SK-N-SH (cell line): ENCODE measurements at regions not wholly inside any gene's neighbourhood (a gene's known extent, or its start where the extent isn't known, plus 50 kb on each side); places are given as distances from the start of the nearest gene placed in this dataset.

ENCODE experiments used
- CTCF ChIA-PET: fragments of 300-600, 350-600 bp; formaldehyde crosslinking; extraction: SDS; loops from one replicate; lab custom pipeline; 2021; lab: Yijun Ruan, JAX
- POLR2A ChIA-PET: fragments of 350-600 bp; sonication (Branson Sonifier 250); formaldehyde crosslinking; extraction: SDS; loops from one replicate; lab custom pipeline; 2020; ENCODE audit warnings: antibody characterized with exemption, inconsistent platforms; lab: Yijun Ruan, JAX
- DNase-seq: peaks from one replicate; pipeline ENCODE4 v3.0.0; 2012
- H2AFZ ChIP-seq: fragments of 200-600 bp; sonication (generic); 2 replicates; pipeline ENCODE4 v1.8.1; 2016; ENCODE audit warnings: antibody characterized with exemption, mild to moderate bottlenecking, low read depth
- H3F3A ChIP-seq: fragments of 200-600 bp; sonication (generic); replicated peaks from 2 replicates; pipeline ENCODE3; 2016; ENCODE audit warnings: antibody characterized with exemption, mild to moderate bottlenecking; ENCODE audit not compliant: insufficient read depth
- H3K27ac ChIP-seq, 2 experiments: fragments of 200-500 bp in 1 of 2; fragments of 200-600 bp in 1 of 2; sonication (Bioruptor generic) in 1 of 2; sonication (generic), shearing (Covaris generic) in 1 of 2; 2 replicates each; pipeline versions ENCODE4 v1.5.1 to v1.6.1; 2014 to 2016; ENCODE audit warnings: low read depth in 2 of 2, inconsistent platforms in 1 of 2, low read length in 1 of 2, mild to moderate bottlenecking in 1 of 2, mixed read lengths in 1 of 2
- H3K27me3 ChIP-seq: fragments of 200-600 bp; sonication (generic), shearing (Covaris generic); 2 replicates; pipeline ENCODE4 v1.6.1; 2016; ENCODE audit warnings: mixed run types; ENCODE audit not compliant: insufficient read depth
- H3K36me3 ChIP-seq, 2 experiments: fragments of 200-500 bp in 1 of 2; fragments of 200-600 bp in 1 of 2; sonication (Bioruptor generic) in 1 of 2; sonication (generic) in 1 of 2; replicated peaks in 1 of 2; 2 replicates each; pipeline versions ENCODE3 to v1.5.1; 2014 to 2016; ENCODE audit warnings: low read length in 1 of 2, mild to moderate bottlenecking in 1 of 2; ENCODE audit not compliant: insufficient read depth in 2 of 2, control insufficient read depth in 1 of 2
- H3K4me1 ChIP-seq, 2 experiments: fragments of 200-500 bp in 1 of 2; fragments of 200-600 bp in 1 of 2; sonication (Bioruptor generic) in 1 of 2; sonication (generic), shearing (Covaris generic) in 1 of 2; 2 replicates each; pipeline versions ENCODE4 v1.5.1 to v1.6.1; 2014 to 2016; ENCODE audit warnings: low read depth in 1 of 2, low read length in 1 of 2, mixed run types in 1 of 2; ENCODE audit not compliant: insufficient read depth in 2 of 2, control insufficient read depth in 1 of 2
- H3K4me2 ChIP-seq: fragments of 200-600 bp; sonication (generic), shearing (Covaris generic); 2 replicates; pipeline ENCODE4 v1.6.1; 2017; ENCODE audit warnings: mixed run types
- H3K4me3 ChIP-seq, 2 experiments: fragments of 200-500 bp in 1 of 2; fragments of 200-600 bp in 1 of 2; sonication (Bioruptor generic) in 1 of 2; sonication (generic), shearing (Covaris generic) in 1 of 2; 2 replicates each; pipeline versions ENCODE4 v1.5.1 to v1.8.1; 2014 to 2016; ENCODE audit warnings: low read depth in 2 of 2, inconsistent platforms in 1 of 2, low read length in 1 of 2, mild to moderate bottlenecking in 1 of 2, mixed read lengths in 1 of 2, moderate library complexity in 1 of 2
- H3K79me2 ChIP-seq: fragments of 200-600 bp; sonication (generic); 2 replicates; pipeline ENCODE4 v1.8.1; 2017; ENCODE audit warnings: mild to moderate bottlenecking; ENCODE audit not compliant: insufficient read depth
- H3K9ac ChIP-seq: fragments of 200-600 bp; sonication (generic); 2 replicates; pipeline ENCODE4 v1.6.1; 2017; ENCODE audit warnings: mixed run types
- H3K9me2 ChIP-seq: fragments of 200-600 bp; sonication (generic); 2 replicates; pipeline ENCODE4 v1.6.1; 2017; ENCODE audit warnings: mixed run types
- H3K9me3 ChIP-seq: fragments of 200-600 bp; sonication (generic); 2 replicates; pipeline ENCODE4 v1.6.1; 2017; ENCODE audit warnings: mixed run types, mild to moderate bottlenecking, moderate library complexity
- H4K20me1 ChIP-seq: fragments of 200-600 bp; sonication (generic); 2 replicates; pipeline ENCODE4 v1.6.1; 2017; ENCODE audit warnings: mild to moderate bottlenecking, mixed run types; ENCODE audit not compliant: insufficient read depth
- CTCF ChIP-seq: fragments of 200-600 bp; sonication (generic); IDR thresholded peaks from 2 replicates; pipeline ENCODE4 v1.6.1; 2017; ENCODE audit warnings: antibody characterized with exemption, mild to moderate bottlenecking, moderate library complexity
- EP300 ChIP-seq, 2 experiments: IDR thresholded peaks; 2 replicates each; pipeline versions ENCODE4 v1.4.0 to v1.6.1; 2012; ENCODE audit warnings: borderline replicate concordance in 1 of 2, low read depth in 1 of 2, low read length in 1 of 2
- EZH2phosphoT487 ChIP-seq: fragments of 200-600 bp; sonication (generic); IDR thresholded peaks from 2 replicates; pipeline ENCODE4 v1.6.1; 2017; ENCODE audit warnings: low read depth, mixed run types, mild to moderate bottlenecking, antibody characterized with exemption, moderate library complexity, borderline replicate concordance
- FOSL2 ChIP-seq: IDR thresholded peaks from 2 replicates; pipeline ENCODE4 v1.4.0; 2012; ENCODE audit warnings: low read depth, mild to moderate bottlenecking, moderate library complexity, borderline replicate concordance
- FOXJ3 ChIP-seq: sonication (generic); formaldehyde crosslinking; IDR thresholded peaks from 2 replicates; pipeline ENCODE4 v1.5.1; 2020; ENCODE audit warnings: mild to moderate bottlenecking, missing genetic modification reagents
- FOXM1 ChIP-seq: IDR thresholded peaks from 2 replicates; pipeline ENCODE4 v1.4.0; 2012; ENCODE audit warnings: low read depth, mild to moderate bottlenecking
- GABPA ChIP-seq: IDR thresholded peaks from 2 replicates; pipeline ENCODE4 v1.4.0; 2012; ENCODE audit warnings: low read depth, mild to moderate bottlenecking
- GATA2 ChIP-seq: sonication (generic); formaldehyde crosslinking; IDR thresholded peaks from 2 replicates; pipeline ENCODE4 v1.5.0; 2020; ENCODE audit warnings: mild to moderate bottlenecking, missing genetic modification reagents
- MEF2A ChIP-seq: IDR thresholded peaks from 2 replicates; pipeline ENCODE4 v1.4.0; 2012; ENCODE audit warnings: low read depth, borderline replicate concordance
- MXI1 ChIP-seq: IDR thresholded peaks from 2 replicates; pipeline ENCODE4 v1.6.1; 2012; ENCODE audit warnings: mild to moderate bottlenecking, low read depth, low read length, improper control_type of control experiment
- NFIC ChIP-seq: IDR thresholded peaks from 2 replicates; pipeline ENCODE4 v1.4.0; 2012; ENCODE audit warnings: borderline replicate concordance
- PBX3 ChIP-seq: IDR thresholded peaks from 2 replicates; pipeline ENCODE4; 2012
- RAD21 ChIP-seq: IDR thresholded peaks from 2 replicates; pipeline ENCODE4 v1.6.1; 2012; ENCODE audit warnings: mild to moderate bottlenecking, low read length
- SIN3A ChIP-seq: IDR thresholded peaks from 2 replicates; pipeline ENCODE4 v1.6.1; 2012; ENCODE audit warnings: low read depth, mild to moderate bottlenecking, low read length, moderate library complexity, borderline replicate concordance
- SMC3 ChIP-seq: IDR thresholded peaks from 2 replicates; pipeline ENCODE4 v1.6.1; 2012; ENCODE audit warnings: low read depth, low read length, improper control_type of control experiment
- TAF1 ChIP-seq: IDR thresholded peaks from 2 replicates; pipeline ENCODE4 v1.6.1; 2012; ENCODE audit warnings: low read depth, mild to moderate bottlenecking, low read length, moderate library complexity, borderline replicate concordance
- TEAD4 ChIP-seq: IDR thresholded peaks from 2 replicates; pipeline ENCODE4 v1.4.0; 2012; ENCODE audit warnings: mild to moderate bottlenecking, borderline replicate concordance; ENCODE audit not compliant: insufficient read depth
- YY1 ChIP-seq: IDR thresholded peaks from 2 replicates; pipeline ENCODE4 v1.4.0; 2012; ENCODE audit warnings: low read depth, mild to moderate bottlenecking
- WGBS: methylation state at CpG from one replicate; pipeline ENCODE4 v1.1.6; 2017; ENCODE audit warnings: low lambda C conversion rate; 5-methylcytosine and 5-hydroxymethylcytosine counted together

DNA sequence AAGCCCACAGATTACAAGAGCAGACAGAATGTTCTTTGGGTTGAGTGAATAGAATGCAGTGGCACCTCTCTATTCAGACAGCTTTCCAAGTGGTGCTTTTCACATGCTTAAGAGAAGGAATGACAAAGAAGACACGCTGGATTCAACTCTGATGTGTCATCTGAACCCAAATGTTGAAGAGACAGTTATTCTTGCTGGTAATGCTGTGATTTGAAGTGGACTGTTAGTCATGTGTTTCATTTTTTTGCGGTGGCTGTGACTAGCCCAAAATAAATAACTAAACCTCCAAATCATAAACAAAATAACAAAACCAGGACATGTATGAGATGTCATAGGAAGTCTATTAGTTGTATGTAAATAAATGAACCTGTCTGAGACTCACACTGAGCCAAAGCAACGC is 391.8 kb upstream of the PRICKLE1 start:
- POLR2A ChIA-PET = no interaction called here
- no peaks in the 10 kb centered on the region for H3K9me3 ChIP-seq
- H3K27ac ChIP-seq = no peak overlapping the region
- TF ChIP-seq SIN3A (no peak), YY1 (no peak), GABPA (no peak), TEAD4 (no peak), FOSL2 (no peak), CTCF (no peak), FOXM1 (no peak), RAD21 (no peak), FOXJ3 (no peak), PBX3 (no peak), MEF2A (no peak), TAF1 (no peak), EP300 (IDR thresholded peaks at IDR 0.05; ENCODE audit: borderline replicate concordance in 1 of 2, low read depth in 1 of 2, low read length in 1 of 2) (no peak), NFIC (no peak), MXI1 (no peak), GATA2 (CRISPR knock-in tag) (no peak), EZH2phosphoT487 (no peak), SMC3 (no peak)
- no peaks in the 10 kb centered on the region for H3F3A ChIP-seq
- H4K20me1 ChIP-seq = no peaks in the 10 kb centered on the region
- no peaks in the 10 kb centered on the region for H3K27me3 ChIP-seq
- H3K36me3 ChIP-seq = no peaks in the 10 kb centered on the region
- H3K9me2 ChIP-seq = no peaks in the 10 kb centered on the region
- CTCF ChIA-PET = interaction anchor here (1.0 kb wide), 1 partner anchor 21 kb away, joined by 5 read pairs; no protein-coding TSS in a partner anchor
- WGBS = 50% methylated on average over 3 of the region's 3 CpGs
- H2AFZ ChIP-seq = no peak overlapping the region
- H3K4me2 ChIP-seq = no peak overlapping the region
- no peaks in the 10 kb centered on the region for H3K79me2 ChIP-seq
- DNase-seq = no peak
- H3K4me3 ChIP-seq = no peak overlapping the region
- H3K9ac ChIP-seq = no peak overlapping the region
- H3K4me1 ChIP-seq = peaks cover 0 to 2% of the 10 kb centered on the region in 2 experiments; a peak in 2 of 4 replicates
